ENCODE measurements at regions not wholly inside any gene's neighbourhood (a gene's known extent, or its start where the extent isn't known, plus 50 kb on each side); places are given as distances from the start of the nearest gene placed in this dataset.

DNA sequence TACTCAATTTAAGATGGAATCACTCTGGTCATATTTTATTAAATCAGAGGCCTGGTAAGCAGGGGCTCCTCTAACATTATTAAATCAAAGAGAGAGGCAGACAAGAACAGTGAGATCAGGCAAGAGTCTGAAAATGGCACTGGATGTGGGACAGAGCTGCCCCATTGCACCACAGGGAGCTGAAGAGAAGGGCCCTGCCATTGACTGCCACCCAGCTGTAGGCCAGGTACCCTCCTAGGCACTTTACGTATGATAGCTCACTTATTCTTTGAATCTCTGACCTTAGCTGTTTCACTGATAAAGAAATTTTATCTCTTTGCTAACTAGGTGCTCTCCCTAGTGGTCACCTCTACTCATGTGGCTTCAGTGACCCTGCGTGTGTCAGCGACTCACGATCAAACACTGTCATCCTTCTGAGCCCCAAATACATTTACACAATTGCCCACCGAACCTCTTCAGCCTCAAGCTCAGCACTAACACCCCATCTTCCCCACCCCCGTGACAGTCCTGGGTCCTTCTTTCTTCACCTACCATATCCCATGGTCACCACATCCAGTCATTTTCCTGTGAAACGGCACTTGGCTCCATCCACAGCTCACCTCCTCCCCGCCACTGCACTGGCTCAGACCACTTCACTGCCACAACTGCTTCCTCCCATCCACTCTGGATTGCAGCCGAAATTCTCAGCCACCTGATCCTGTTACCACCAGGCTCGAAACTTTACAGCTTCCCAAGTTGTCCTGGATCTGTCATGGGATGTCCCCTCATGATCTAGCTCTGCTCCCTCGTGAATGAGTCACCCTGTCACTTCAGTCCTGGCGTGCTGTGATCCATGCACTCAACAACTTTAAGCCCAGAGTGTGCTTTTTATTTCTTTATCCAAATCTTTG is 97.3 kb upstream of the SYT6 start:
- no peak for TF ChIP-seq CTCF (IDR thresholded peaks at IDR 0.05)
- TF ChIP-seq EP300 (IDR thresholded peaks at IDR 0.05; ENCODE audit: low read depth), result no peak

Data from transverse colon (tissue), 3 donors.